Stimulated activated CD4-positive, alpha-beta T cell treated with anti-CD3 and anti-CD28 coated beads, TNF-alpha, amount 100 ng/mL, for 24 hours (primary cell): ENCODE measurements at regions not wholly inside any gene's neighbourhood (a gene's known extent, or its start where the extent isn't known, plus 50 kb on each side); places are given as distances from the start of the nearest gene placed in this dataset.
"Not testable (repeated sequence)": the region's sequence is repeated elsewhere in the genome, so short reads cannot be mapped to it uniquely, and the experiment has no call there.

Experiments
- DNase-seq, 3 experiments: peaks; one replicate each; pipeline ENCODE4 v3.0.0-alpha.2; 2020; ENCODE audit warnings: low read depth in 3 of 3

DNA sequence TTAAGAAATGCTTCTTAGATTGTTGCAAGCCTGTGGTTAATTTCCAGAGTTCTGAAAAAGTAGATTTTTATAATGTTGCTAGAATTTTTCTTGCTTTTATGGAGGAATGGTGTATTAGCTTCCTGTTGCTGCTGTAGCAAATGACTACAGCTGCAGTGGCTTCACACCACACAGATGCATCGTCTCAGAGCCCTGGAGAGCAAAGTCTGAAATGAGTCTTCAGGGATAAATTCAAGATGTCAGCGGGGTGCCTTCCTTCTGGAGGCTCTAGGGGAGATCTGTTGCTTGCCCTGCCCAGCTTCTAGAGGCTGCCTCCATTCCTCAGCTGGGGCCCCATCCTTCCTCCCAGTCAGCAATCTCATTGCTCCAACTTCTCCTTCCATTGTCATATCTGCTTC is 187.8 kb downstream of the ZNF516 start:
- DNase-seq: no peak

GRCh38 chr18:76306685-76307292 is 188.3 kb downstream of the ZNF516 start:
- DNase-seq: no peak

DNA sequence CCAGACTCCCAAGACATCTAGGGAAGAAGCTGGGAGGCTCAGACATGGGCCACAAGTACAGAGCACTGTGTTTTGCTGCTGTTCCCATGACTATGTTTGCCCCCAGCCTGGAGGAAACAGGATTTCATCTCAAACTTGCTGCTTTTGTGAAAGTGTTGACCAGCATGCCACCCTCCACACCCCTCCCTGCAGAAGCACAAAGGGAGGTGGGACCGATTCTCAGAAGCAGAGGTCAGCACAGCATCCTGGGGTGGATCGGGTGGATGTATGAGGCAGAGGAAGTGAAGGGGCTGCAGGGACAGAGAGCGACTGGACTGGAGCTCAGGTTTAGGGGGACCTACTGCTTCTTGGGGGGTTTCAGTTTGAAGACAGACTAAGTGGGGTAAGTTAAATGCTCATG is 209.2 kb downstream of the ZNF516 start:
- DNase-seq: no peak

- DNase-seq: no peak
Observed at GRCh38 chr18:76281565-76281964, 213.5 kb downstream of the ZNF516 start.

DNA sequence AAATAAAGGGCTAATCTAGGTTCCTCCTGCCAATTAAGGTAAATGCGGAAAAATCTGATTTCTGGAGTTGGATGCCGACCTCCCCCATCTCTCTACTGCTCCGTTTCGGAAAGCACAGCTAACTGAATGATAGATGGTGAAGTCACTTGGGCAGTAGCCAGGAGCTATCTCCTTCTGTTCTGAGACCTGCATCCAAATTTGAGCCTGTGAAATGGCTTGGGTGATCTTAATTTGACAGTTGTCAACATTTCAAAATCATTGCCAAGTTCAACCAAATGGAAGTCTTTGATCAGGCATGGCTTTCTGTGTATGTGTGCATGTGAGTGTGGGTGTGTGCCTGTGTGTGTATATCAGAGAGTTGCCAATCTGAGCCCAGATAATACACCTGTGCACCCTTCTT is 217.2 kb downstream of the ZNF516 start:
- no peak for DNase-seq

DNA sequence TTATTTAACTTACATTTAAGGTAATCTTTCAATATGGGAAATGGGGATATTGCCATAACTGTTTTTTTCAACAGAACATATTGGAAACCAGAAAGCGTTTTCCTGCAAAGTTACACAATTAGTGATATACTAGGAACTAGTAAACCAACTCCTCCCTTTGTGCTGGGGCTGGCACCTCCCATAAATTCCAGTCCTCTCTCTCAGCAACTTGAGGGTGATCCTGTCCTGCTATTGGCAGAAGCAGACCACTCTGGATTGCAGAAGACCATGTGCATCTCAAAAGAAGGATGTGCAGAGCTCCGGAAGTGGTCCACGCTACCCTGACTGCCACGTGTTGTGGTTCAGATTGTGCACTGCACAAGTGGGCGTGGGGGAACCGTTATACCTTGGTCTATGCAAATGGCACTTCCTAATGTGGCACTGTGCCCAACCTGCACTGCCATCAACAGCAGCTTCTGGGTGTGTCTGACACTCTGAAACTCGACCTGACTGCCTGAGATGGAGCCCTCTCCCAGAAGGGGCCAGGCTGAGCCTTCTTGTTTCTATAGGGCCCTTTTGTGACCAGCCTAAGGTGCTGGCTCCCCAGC is 219.2 kb downstream of the ZNF516 start:
- DNase-seq: no peak

- no peak for DNase-seq
Observed at GRCh38 chr18:76274468-76275289, 220.4 kb downstream of the ZNF516 start.

GRCh38 chr18:76273956-76274355 is 221.1 kb downstream of the ZNF516 start:
- DNase-seq: no peak

DNA sequence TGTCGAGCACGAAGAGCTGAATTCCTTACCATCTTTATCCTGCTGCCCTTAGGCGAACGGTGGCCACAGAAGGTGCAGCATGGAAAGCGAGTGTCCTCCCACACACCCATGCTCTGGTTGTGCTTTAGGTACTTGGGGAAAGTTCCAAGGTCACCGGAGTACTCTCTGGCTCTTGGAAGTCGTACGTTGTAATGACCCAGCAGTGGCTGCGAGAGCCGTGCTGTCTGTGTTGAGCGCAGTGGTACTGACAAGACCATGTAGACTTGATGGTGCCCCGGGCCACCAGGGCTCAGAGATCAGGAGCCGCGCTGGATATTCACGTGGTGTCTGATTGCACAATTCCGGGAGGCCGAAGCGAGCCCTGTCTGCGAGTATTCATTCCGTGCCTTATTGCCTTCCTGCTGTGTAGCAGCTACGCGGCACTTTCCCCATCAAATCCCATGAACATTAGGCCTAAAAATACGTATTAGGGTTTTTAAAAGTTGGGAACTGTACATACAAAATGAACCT is 222.0 kb downstream of the ZNF516 start:
- DNase-seq: no peak

GRCh38 chr18:76267423-76267822 is 227.6 kb downstream of the ZNF516 start:
- not testable (repeated sequence) for DNase-seq

DNA sequence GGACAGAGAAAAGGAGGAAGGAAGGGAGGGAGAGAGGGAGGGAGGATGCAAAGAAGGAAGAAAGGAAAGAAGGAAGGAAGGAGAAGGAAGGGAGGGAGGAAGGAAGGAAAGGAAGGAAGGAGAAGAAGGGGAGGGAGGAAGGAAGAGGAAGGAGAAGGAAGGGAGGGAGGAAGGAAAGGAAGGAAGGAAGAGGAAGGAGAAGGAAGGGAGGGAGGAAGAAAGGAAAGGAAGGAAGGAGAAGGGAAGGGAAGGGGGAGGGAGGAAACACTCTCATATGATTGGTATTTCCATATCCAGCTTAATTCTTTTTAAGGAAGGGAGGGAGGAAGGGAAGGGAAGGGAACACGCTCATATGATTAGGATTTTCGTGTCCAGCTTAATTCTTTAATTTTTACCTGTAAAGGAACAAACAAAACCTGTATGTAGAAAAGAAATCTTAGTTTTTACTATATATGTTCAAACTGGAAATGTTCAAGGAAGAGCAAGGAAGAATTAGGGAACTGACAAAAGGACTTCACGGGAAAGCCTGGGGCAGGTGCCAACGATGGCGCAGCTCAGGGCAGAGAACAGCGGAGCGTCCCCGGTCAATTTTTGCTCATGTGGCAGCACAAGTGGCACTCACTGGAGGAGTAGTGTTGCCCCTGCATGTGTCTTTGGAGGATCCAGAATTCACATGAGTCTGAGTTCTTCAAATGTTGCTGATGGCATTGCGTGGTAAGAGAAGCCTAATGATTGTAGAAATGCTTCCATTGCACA is 228.6 kb downstream of the ZNF516 start:
- no peak for DNase-seq

- no peak for DNase-seq
Observed at GRCh38 chr18:76265497-76266235, 229.4 kb downstream of the ZNF516 start.

- no peak for DNase-seq
Observed at GRCh38 chr18:76264876-76265250, 230.2 kb downstream of the ZNF516 start.

GRCh38 chr18:76264198-76264875 is 230.7 kb downstream of the ZNF516 start:
- DNase-seq: no peak

- DNase-seq: no peak
Observed at GRCh38 chr18:76263046-76264005, 231.7 kb downstream of the ZNF516 start.

DNA sequence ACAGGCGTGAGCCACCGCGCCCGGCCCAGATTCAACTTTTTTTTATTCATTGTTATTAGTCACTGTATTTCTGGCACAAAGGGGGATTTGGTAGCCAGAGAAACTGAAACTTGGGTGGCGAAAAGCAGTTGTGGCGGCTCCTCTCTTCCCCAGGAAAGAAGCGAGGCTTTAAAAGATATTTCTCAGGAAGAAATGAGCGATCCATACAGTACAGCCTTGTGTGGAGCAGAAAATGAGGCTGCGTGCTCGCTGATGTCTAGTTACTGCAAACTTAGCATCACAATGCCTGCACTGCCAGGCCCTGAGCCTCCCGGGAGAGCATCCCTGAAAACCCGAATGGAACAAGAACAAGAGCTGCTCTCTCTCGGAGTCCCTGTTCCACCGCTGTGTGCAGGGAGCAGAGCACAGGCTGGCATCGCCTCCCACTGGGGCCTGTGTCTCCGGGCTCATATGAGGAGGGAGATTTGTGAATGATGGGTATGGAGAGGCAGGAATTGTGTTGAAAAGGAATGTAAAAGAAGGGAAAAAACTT is 234.0 kb downstream of the ZNF516 start:
- no peak for DNase-seq

DNA sequence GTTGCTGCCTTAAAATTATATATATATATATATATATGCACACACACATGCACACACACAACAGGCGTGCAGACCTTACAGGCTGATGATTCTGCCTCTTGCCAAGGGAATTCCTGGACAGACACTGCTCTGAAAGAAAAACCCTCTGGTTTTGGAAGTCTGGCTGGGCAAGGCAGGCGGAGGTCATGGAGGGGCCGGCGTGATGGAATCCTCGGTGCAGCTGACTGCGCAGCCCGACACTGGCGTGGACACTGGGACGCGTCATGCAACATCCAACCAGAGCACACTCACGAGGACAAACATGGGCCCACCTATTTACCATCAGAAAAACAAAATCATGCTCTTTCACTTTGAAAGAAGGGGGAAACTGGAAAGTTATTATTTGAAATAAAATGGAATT is 235.3 kb downstream of the ZNF516 start:
- no peak for DNase-seq

DNA sequence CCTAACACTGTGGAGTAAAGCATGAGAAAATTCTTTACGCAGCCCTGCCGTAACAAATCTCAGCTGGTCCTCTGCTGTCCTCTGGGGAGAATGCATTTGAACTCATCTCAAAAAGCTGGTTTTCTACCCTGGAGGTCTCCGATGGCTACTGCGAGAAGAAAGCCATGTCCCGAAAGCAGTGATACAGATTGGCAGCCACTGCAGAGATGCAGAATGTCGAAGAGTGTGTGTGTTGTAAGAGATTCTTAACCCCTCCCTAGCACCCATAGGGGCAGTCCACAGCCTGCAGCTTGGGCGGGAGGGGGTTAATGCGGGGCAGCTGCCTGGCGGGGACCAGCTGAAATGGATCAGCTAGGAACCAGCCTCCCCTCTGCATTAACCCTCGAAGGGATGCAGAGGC is 235.9 kb downstream of the ZNF516 start:
- DNase-seq: no peak

GRCh38 chr18:76258209-76258608 is 236.8 kb downstream of the ZNF516 start:
- DNase-seq: no peak
